Activated T-cell treated with anti-CD3 and anti-CD28 coated beads for 24 hours (primary cell): ENCODE measurements at regions not wholly inside any gene's neighbourhood (a gene's known extent, or its start where the extent isn't known, plus 50 kb on each side); places are given as distances from the start of the nearest gene placed in this dataset.

ENCODE experiments used
- DNase-seq: peaks from one replicate; pipeline ENCODE4 v3.0.0-alpha.2; 2020; ENCODE audit warnings: low read depth

- no peak for DNase-seq
Observed at GRCh38 chr1:59218521-59219236, 78.2 kb upstream of the FGGY start.

DNA sequence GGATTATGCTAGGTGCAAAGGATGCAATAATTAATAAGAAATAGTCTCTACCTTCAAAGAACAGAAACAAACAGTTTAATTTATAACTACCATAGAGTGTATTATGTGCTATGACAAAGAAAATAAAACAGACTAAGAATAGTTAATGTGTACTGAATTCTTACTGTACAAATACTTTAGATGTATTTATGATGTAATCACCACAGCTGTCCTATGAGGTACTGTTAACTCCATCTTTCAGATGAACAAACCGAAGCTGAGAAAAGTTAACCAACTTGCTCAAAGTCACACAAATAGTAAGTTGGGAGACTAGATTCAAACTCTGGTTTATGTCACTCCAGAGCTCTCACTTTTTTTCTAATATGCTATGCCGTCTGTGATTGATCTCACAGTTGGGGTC lies 77.0 kb upstream of the FGGY start:
- DNase-seq = no peak

DNA sequence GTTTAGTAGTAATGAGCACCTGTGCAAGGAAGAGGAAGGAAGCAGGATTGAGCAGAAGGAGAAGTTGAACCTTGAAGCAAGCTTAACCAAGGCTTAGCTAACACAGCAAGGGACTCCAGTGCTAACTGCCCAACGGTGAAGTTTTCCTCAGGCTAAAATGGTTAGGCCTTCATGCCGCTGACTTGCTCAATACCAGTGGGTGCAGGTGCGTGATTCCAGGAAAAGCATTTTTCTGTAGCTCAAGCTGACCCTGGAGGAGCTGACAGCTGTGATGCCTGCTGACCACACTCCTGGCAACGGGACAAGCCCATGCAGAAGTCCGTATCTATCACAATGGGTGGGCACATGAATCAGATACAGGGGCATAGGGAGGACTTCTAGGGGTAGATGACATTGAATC lies 76.5 kb upstream of the FGGY start:
- DNase-seq = no peak

GRCh38 chr1:59223198-59223597 lies 73.7 kb upstream of the FGGY start:
- no peak for DNase-seq

DNA sequence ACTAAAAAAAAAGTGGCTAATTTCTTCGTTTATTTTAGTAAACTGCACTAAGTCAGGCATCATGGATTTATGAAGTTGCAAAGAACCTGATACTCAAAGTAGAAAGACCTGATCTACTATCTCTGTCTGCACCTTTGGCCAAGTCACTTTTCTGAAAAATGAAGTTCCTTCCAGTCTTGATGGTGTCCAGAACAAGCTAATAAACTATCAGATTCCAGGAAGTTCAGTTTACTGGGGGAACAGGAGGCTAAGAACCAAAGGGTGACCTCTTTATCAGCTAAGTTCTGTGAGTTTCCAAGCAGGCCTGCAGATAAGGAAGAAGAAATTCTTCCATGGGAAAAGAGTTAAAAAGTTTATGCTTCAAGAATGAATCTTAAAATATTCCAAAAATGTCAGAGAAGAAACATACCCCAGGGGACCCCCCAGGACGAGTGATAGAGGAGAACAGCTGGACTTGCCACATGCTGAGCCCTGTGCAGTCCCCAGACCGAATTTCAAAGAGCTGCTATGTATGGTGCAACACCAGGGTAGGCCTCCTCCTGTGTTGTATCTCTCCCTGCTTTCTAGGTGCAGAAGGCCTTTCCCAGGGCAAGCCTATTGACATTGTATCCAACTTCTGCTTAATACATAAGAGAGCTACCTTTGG lies 72.8 kb upstream of the FGGY start:
- no peak for DNase-seq

DNA sequence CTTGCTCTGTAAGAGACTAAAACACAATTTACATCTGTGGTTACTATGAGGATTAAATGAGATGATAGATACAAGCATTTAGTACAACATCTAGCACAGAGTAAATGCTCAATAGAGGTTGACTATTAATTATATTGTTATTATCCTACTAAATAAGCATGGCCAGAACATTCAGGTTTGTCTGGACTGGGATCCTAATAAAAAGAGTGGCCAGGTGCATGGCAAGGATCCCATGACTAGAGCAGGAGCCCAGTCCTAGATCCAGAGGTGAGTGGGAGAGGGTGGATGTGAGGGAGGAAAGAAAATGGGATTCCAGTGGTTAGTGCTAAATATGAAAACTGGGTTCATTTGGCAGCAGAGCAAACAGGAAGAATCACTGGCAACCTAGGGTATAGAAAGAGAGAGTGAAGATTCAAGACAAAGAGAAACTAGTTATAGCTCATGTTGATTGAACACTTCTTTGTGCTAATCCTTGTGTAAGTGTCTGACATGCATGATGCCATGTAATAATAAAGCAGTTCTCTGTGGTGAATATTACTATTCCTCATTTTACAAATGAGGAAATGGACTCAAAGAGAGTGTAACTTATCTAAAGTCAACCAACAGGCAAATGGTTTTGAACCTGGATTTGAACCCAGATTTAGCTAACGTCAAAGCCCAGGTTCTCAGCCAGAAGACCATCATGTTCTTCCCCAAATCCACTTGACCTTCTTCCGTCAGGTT lies 71.1 kb upstream of the FGGY start:
- no peak for DNase-seq

- no peak for DNase-seq
Observed at GRCh38 chr1:59229138-59229537, 67.8 kb upstream of the FGGY start.

- DNase-seq = no peak
Observed at GRCh38 chr1:59230622-59231021, 66.3 kb upstream of the FGGY start.

- DNase-seq = no peak
Observed at GRCh38 chr1:59232216-59232615, 64.7 kb upstream of the FGGY start.

- DNase-seq = no peak
Observed at GRCh38 chr1:59233444-59233843, 63.5 kb upstream of the FGGY start.

DNA sequence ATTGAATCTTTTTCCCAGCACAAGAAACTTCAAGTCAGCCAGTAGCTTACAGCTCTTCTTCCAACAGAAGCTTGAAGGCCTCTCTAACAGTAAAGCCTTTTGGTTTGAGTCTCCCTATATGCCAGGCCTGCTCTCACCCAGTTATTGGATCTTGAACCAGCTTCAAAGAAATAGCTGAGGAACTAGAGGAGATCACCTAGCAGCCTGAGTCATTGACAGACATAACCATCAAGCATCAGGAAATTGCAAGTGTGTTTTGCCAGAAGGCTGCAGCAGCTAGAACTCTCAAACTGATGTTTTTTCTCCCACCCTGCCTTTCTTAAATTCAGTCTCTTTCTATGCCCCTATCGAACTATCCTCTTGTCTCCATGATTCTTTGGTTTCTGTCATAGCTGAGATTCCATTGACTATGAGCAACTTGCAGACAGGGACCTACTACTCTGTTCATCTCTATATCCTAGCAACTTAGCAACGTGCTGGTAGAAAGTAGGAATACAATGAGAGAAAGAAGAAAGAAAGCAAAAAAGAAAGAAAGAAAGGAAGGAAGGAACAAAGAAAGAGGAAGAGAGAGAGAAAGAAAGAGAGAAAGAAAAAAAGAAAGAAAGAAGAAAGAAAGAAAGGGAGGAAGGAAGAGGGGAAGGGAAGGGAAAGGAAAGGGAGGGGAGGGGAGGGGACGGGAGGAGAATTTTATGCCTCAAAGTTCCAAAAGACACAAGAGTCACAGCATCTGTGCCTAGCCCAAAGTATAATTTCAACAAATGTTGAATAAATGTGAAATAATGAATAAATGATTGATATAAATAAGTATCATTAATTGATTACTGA lies 60.0 kb upstream of the FGGY start:
- no peak for DNase-seq

DNA sequence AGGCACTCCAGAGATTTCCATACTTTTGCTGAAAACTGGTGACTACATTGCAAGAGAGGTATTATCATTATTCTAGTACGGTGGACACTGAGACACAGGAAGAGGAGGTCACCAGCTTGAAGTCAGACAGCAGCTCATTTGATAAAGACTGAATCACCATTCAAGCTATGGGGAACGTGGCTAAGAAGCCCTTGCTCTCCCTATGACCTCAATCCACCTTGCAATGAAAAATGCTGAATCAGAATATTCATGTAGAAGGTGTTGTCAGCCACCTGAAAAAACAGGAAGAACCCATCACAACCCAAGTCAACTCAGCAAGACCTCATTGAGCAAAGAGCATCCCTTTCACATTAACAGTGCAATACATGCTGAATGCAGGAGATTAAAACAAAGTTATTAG lies 59.0 kb upstream of the FGGY start:
- no peak for DNase-seq

- DNase-seq = no peak
Observed at GRCh38 chr1:59238333-59238934, 58.5 kb upstream of the FGGY start.

- DNase-seq = no peak
Observed at GRCh38 chr1:59238993-59239392, 57.9 kb upstream of the FGGY start.

- DNase-seq = no peak
Observed at GRCh38 chr1:59241909-59242308, 55.0 kb upstream of the FGGY start.

- DNase-seq = no peak
Observed at GRCh38 chr1:59242370-59242769, 54.5 kb upstream of the FGGY start.

GRCh38 chr1:59243550-59243949 lies 53.3 kb upstream of the FGGY start:
- no peak for DNase-seq

- DNase-seq = no peak
Observed at GRCh38 chr1:59243978-59244377, 52.9 kb upstream of the FGGY start.

GRCh38 chr1:59244891-59245290 lies 52.0 kb upstream of the FGGY start:
- no peak for DNase-seq
